Sigmoid colon (tissue), 6 donors: ENCODE measurements at regions not wholly inside any gene's neighbourhood (a gene's known extent, or its start where the extent isn't known, plus 50 kb on each side); places are given as distances from the start of the nearest gene placed in this dataset.

Source experiments
- DNase-seq: peaks from one replicate; pipeline ENCODE4 v3.0.0-alpha.2; 2019
- H3K27ac ChIP-seq, 4 donors: fragments of 200-600 bp; sonication (generic); one replicate each; pipeline ENCODE4 v1.5.1; 2016 to 2019; ENCODE audit warnings: mild to moderate bottlenecking in 1 of 4
- H3K27me3 ChIP-seq, 3 donors: fragments of 200-600 bp; sonication (generic); one replicate each; pipeline ENCODE4 v1.5.1; 2019; ENCODE audit warnings: mild to moderate bottlenecking in 1 of 3
- H3K36me3 ChIP-seq, 4 donors: fragments of 200-600 bp; sonication (generic); one replicate each; pipeline ENCODE4 v1.5.1; 2016 to 2019
- H3K4me1 ChIP-seq, 4 donors: fragments of 200-600 bp; sonication (generic); one replicate each; pipeline ENCODE4 v1.5.1; 2017 to 2019
- H3K4me3 ChIP-seq, 4 donors: fragments of 200-600 bp; sonication (generic); one replicate each; pipeline ENCODE4 v1.5.1; 2017 to 2019; ENCODE audit warnings: mild to moderate bottlenecking in 2 of 4, moderate library complexity in 1 of 4
- H3K9me3 ChIP-seq, 4 donors: fragments of 200-600 bp in 3 of 4; sonication (generic) in 3 of 4; one replicate each; pipeline versions ENCODE4 v1.5.1 to v1.6.1; 2013 to 2019
- EP300 ChIP-seq, 4 donors: sonication (generic); formaldehyde crosslinking; IDR thresholded peaks; one replicate each; pipeline ENCODE4 v1.6.1; 2017; ENCODE audit warnings: antibody characterized with exemption in 4 of 4
- POLR2A ChIP-seq, 2 donors: fragments of 450-650 bp; IDR thresholded peaks; one replicate each; pipeline ENCODE4 v1.6.1; 2016; ENCODE audit warnings: antibody characterized with exemption in 2 of 2, mild to moderate bottlenecking in 2 of 2, moderate library complexity in 2 of 2
- POLR2AphosphoS5 ChIP-seq, 4 donors: sonication (generic); formaldehyde crosslinking; IDR thresholded peaks; one replicate each; pipeline ENCODE4 v1.6.1; 2017; ENCODE audit warnings: antibody characterized with exemption in 4 of 4
- whole genome bisulfite sequencing, 2 donors: extraction: QIAGEN DNeasy Blood & Tissue Kit; methylation state at CpG; one replicate each; pipeline ENCODE4 v1.1.7; 2013; 5-methylcytosine and 5-hydroxymethylcytosine counted together
- intact Hi-C: fragments of 100-400 bp; cut with DNase I; formaldehyde crosslinking; loops from one replicate; pipeline ENCODE4 v1.15.1; 2023
- TF ChIP-seq, protein P1 (sequence below), 4 experiments: fragments of 450-650 bp in 3 of 4; fragments of 200-600 bp in 1 of 4; IDR thresholded peaks; one replicate each; pipeline ENCODE4 v1.5.1; 2016 to 2019; ENCODE audit warnings: antibody characterized with exemption in 4 of 4, mild to moderate bottlenecking in 3 of 4, moderate library complexity in 2 of 4
- donor health status: healthy with polysubstance abuse.
- donor health status: healthy.

DNA sequence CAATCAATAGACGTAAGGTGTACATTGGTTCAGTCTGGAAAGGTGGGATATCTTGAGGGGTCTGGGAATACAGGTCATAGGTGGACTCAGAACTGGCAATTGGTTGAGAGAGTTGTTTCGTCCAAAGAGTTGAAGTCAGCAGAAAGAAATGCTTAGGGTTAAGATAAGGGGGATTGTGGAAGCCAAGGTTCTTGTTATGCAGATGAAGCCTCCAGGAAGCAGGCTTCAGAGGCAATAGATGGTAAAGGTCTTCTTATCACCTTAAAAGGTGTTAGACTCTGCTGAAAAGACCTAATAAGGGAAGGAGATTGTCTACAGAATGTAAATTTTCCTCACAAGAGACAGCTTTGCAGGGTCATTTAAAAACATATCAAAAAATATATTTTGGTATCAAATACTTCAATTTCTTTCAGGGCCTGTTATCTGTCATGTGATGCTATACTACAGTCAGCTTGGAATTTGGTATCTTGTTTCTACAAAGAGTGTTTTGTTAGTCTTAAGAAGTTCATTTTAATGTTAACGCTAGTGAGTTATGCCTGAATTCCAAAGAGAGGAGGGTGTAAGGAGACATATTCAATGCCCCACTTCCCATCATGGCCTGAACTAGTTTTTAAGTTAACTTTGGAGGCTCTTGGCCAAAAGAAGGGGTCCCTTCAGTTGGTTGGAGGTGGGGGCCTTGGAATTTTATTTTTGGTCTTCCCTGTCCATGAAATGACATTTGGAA, 378.2 kb upstream of the ROBO2 start:
- Histone ChIP-seq H3K27ac (no peak overlapping the region), H3K36me3 (no peaks in the 10 kb centered on the region), H3K4me3 (no peak overlapping the region), H3K9me3 (peaks cover 0 to 2% (median 0%) of the 10 kb centered on the region in 4 donors), H3K27me3 (no peaks in the 10 kb centered on the region), H3K4me1 (no peaks in the 10 kb centered on the region)
- TF ChIP-seq, protein P1, sequence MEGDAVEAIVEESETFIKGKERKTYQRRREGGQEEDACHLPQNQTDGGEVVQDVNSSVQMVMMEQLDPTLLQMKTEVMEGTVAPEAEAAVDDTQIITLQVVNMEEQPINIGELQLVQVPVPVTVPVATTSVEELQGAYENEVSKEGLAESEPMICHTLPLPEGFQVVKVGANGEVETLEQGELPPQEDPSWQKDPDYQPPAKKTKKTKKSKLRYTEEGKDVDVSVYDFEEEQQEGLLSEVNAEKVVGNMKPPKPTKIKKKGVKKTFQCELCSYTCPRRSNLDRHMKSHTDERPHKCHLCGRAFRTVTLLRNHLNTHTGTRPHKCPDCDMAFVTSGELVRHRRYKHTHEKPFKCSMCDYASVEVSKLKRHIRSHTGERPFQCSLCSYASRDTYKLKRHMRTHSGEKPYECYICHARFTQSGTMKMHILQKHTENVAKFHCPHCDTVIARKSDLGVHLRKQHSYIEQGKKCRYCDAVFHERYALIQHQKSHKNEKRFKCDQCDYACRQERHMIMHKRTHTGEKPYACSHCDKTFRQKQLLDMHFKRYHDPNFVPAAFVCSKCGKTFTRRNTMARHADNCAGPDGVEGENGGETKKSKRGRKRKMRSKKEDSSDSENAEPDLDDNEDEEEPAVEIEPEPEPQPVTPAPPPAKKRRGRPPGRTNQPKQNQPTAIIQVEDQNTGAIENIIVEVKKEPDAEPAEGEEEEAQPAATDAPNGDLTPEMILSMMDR (IDR thresholded peaks at IDR 0.05): no peak
- TF ChIP-seq POLR2AphosphoS5 (IDR thresholded peaks at IDR 0.05) (no peak), EP300 (IDR thresholded peaks at IDR 0.05) (no peak), POLR2A (IDR thresholded peaks at IDR 0.05) (no peak)
- whole genome bisulfite sequencing, 2 donors: 78 to 89% methylated on average over 3 of the region's 3 CpGs
- DNase-seq: no peak
- intact Hi-C loops: no loop called here

DNA sequence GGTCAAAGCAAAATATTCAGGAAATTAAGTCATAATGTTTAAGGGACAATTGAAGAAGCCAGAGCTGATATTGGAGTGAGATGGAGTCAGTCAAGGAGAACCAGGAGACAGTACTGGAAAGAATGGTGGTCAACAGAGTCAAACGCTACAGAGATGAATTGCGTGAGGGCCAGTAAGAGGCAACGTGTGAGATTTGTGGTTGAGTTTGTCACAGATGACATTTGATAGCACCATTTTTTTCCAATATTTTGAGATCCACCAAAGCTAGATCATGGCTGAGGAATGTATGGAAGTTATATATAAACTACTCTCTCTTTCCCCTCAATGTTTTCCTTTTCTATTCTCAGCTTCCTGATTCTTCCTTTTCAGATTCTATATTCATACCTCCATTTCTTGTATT, 375.1 kb upstream of the ROBO2 start:
- H3K4me1 ChIP-seq: no peaks in the 10 kb centered on the region
- intact Hi-C loops: no loop called here
- H3K36me3 ChIP-seq: no peaks in the 10 kb centered on the region
- TF ChIP-seq POLR2A (IDR thresholded peaks at IDR 0.05) (no peak), POLR2AphosphoS5 (IDR thresholded peaks at IDR 0.05) (no peak), EP300 (IDR thresholded peaks at IDR 0.05) (no peak)
- TF ChIP-seq, protein P1 (IDR thresholded peaks at IDR 0.05): no peak
- H3K9me3 ChIP-seq: peaks cover 0 to 2% (median 0%) of the 10 kb centered on the region in 4 donors
- no peak overlapping the region for H3K27ac ChIP-seq
- DNase-seq: no peak
- WGBS, 2 donors: 94 to 96% methylated on average over 3 of the region's 3 CpGs
- H3K4me3 ChIP-seq: no peak overlapping the region
- H3K27me3 ChIP-seq: no peaks in the 10 kb centered on the region

DNA sequence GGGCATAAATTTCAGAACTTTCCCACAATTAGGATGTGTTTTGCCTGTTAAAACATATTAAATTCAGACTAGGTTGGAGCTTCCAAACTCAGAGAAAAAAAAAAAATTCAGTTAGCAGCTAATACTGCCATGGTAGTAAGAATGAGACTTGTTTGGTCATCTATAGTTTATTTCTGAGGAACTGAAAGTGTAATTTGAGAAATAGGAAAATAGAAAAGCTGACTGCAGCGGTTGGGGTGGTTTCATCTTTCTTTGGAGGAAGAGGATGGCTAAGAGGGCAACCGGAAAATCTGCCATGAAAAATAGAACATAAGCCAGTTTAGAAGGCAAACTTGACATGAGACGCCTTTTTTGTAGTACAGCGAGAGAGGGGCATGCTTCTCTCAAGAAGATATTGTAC, 371.2 kb upstream of the ROBO2 start:
- Histone ChIP-seq H3K36me3 (no peaks in the 10 kb centered on the region), H3K9me3 (no peaks in the 10 kb centered on the region), H3K27ac (no peak overlapping the region), H3K4me3 (no peak overlapping the region), H3K4me1 (no peaks in the 10 kb centered on the region), H3K27me3 (no peaks in the 10 kb centered on the region)
- no peak for DNase-seq
- 92 to 94% methylated on average over 4 of the region's 4 CpGs for WGBS, 2 donors
- intact Hi-C loops: loop anchor here (2.0 kb wide), 1 partner anchor 14 kb away; no protein-coding TSS in a partner anchor
- no peak for TF ChIP-seq POLR2A (IDR thresholded peaks at IDR 0.05)
- TF ChIP-seq EP300 (IDR thresholded peaks at IDR 0.05): no peak
- no peak for TF ChIP-seq POLR2AphosphoS5 (IDR thresholded peaks at IDR 0.05)
- TF ChIP-seq, protein P1 (IDR thresholded peaks at IDR 0.05): no peak

DNA sequence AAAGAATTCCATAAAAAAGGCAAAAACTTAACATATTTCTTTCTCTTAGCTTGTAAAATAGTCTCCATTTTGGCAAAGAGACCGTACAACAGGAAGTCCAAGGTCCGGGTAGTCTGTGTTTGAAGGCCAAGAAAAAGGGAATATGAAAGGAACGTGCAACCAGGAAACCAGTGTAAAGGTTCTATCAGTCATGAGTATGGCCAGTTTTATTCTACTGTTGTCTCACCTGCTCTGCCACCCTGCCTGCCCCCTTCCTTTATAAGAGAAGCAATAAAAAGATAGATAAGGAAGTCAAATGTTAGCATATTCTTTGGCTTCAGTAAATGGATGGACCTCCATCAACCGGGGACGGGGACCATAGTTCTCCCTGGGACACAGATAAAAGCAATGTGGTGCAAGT, 370.6 kb upstream of the ROBO2 start:
- H3K27ac ChIP-seq: no peak overlapping the region
- no peaks in the 10 kb centered on the region for H3K27me3 ChIP-seq
- H3K36me3 ChIP-seq: no peaks in the 10 kb centered on the region
- intact Hi-C loops: loop anchor here (2.0 kb wide), 1 partner anchor 13 kb away; no protein-coding TSS in a partner anchor
- WGBS, 2 donors: 21 to 67% methylated on average over 5 of the region's 5 CpGs
- H3K4me1 ChIP-seq: no peaks in the 10 kb centered on the region
- no peak for TF ChIP-seq POLR2A (IDR thresholded peaks at IDR 0.05)
- no peak for TF ChIP-seq EP300 (IDR thresholded peaks at IDR 0.05)
- TF ChIP-seq, protein P1 (IDR thresholded peaks at IDR 0.05): no peak
- no peak for TF ChIP-seq POLR2AphosphoS5 (IDR thresholded peaks at IDR 0.05)
- no peak for DNase-seq
- no peaks in the 10 kb centered on the region for H3K9me3 ChIP-seq
- H3K4me3 ChIP-seq: no peak overlapping the region

DNA sequence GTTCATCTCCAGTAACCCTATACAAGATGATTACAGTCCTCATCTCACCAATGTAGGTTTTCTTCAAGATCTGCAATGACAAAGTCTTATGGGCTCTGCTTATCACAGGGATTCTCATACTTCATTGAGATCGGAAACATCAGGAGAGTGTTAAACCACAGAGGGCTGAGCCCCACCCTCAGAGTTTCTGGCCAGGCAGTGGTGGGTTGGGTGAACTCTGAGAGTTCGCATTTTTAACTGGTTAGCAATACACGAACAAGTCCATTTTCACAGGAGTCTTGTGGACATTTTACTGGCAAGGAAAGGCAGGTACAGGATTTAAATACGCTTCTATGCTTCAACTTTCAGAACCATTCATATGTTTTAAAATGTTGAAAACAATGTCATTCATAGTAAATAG, 366.7 kb upstream of the ROBO2 start:
- intact Hi-C loops: no loop called here
- 70 to 72% methylated on average over 4 of the region's 4 CpGs for WGBS, 2 donors
- H3K4me3 ChIP-seq: no peak overlapping the region
- no peaks in the 10 kb centered on the region for H3K9me3 ChIP-seq
- H3K27me3 ChIP-seq: no peaks in the 10 kb centered on the region
- no peak overlapping the region for H3K27ac ChIP-seq
- no peak for DNase-seq
- H3K36me3 ChIP-seq: no peaks in the 10 kb centered on the region
- no peaks in the 10 kb centered on the region for H3K4me1 ChIP-seq
- TF ChIP-seq POLR2A (IDR thresholded peaks at IDR 0.05) (no peak), POLR2AphosphoS5 (IDR thresholded peaks at IDR 0.05) (no peak), EP300 (IDR thresholded peaks at IDR 0.05) (no peak)
- TF ChIP-seq, protein P1 (IDR thresholded peaks at IDR 0.05): no peak
